HG02588 (cell line): ENCODE measurements at regions not wholly inside any gene's neighbourhood (a gene's known extent, or its start where the extent isn't known, plus 50 kb on each side); places are given as distances from the start of the nearest gene placed in this dataset.

Experiments
- ATAC-seq: cut with Tn5 transposase; IDR thresholded peaks from one replicate; pipeline ENCODE4 v1.9.1; 2021; ENCODE audit warnings: mild to moderate bottlenecking, moderate library complexity; ENCODE audit not compliant: unreplicated experiment

DNA sequence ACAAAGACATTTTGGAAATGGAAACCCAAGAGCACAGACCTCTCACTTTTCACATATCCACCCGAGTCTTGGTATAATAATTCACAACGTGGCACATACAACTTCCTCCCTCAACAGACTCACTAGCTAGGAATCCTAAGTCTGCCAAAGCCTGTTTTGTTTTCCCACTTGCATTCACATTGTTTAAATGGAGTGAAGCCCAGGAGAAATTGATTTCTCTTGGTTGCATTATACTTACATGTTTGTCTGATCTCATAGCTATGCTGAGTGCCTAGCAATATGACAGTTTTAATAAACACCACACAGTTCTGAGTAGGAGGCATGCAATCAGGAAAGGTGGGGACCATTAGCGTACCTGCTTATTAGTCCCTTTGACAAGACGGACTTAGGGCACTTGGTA lies 348.6 kb upstream of the ADGRL4 start:
- ATAC-seq, result no peak

DNA sequence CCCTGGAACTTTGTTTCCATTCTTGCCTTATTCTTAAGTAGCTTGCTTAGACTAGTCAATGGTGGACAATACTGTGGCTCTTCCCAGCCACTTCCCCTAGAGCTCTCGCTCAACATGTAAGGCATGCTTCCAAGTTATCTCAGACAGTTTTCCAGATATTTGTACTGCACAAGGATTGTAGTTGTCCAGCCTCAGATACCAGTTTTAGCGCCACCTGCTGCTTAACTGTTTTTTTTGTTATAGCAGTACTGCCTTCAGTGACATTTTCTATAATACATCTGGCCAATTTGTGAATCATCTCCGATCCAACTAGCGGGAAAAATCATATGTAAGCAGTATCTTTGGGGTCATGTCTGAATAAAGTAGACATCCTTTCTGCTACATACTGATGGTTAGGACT lies 346.7 kb upstream of the ADGRL4 start:
- peak; percentile 51 for ATAC-seq

DNA sequence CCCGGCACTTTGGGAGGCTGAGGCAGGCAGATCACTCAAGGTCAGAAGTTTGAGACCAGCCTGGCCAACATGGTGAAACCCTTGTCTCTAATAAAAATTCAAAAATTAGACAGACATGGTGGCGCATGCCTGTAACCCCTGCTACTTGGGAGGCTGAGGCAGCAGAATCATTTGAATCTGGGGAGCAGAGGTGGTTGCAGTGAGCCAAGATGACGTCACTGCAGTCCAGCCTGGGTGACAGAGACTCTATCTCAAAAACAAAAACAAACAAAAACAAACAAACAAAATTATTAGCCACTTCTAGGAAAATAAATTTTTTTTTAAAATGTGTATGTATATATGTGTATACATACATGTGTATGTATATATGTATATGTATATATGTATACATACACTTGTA lies 320.3 kb upstream of the ADGRL4 start:
- ATAC-seq, result no peak

DNA sequence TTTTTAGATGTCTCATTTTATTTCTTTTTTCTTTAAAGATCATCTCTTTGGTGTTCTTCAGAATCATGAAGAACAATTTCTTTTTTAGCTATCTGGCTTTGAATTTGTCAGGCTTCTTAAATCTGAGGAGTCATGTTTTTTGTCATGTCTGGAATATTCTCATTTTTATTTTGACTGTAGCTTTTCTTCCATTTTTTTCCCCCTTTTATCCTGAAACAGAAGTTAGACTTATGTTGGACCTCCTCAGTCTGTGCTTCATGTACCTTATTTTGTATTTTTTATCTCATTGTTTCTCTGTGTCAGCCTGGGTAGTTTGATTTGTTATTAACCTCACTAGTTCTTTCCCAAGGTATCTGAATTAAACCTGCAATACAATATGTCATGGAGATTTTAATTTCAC lies 319.2 kb upstream of the ADGRL4 start:
- ATAC-seq, result no peak

DNA sequence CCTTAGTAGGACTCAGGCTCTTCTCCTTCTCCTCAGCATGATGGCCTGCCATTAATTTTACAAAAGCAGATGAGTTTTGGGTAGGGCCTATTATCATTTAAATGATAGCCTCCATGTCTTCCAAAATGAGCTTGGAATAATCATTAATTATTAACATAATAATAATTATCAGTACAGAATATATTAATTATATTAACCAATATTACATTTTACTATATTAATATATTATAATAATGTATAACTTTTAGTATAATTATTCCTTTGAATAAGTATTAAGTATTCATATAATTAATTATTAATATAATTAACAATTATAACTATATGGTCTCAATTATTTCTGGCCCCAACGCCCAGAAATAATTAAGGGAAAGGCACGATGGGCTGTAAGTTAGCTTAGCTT lies 318.6 kb upstream of the ADGRL4 start:
- ATAC-seq, result no peak

DNA sequence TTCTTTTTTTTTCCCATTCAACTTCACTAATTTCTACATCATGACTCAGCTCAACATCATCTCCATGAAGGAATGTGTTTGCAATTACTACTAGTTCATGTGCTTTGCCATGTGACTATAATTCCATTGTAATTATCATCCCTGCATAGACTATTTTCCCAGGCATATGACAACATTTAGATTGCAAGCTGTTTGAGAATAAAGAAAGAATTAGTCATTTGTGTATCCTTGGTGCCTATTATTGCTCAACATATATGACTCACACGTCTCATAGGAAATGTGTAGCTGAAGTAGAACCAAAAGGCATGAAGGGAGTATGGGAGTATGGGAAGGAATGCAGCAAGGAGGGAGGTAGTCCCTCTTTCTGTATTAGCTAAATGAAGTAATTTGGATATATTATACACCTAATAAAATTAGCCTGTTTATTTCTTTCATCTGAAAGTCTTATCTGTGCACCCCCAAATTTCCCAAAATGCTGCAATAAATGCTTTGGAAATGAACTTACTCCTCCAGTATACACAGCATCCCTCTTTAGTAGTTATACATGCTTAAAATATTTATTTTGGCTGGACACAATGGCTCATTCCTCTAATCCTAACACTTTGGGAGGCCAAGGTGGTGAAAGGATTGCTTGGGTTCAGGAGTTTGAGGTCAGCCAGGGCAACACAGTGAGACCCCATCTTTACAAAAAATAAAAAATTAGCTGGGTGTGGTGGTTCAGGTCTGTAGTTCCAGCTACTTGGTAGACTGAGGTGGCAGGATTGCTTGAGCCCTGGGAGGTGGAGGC lies 316.9 kb upstream of the ADGRL4 start:
- no peak for ATAC-seq

DNA sequence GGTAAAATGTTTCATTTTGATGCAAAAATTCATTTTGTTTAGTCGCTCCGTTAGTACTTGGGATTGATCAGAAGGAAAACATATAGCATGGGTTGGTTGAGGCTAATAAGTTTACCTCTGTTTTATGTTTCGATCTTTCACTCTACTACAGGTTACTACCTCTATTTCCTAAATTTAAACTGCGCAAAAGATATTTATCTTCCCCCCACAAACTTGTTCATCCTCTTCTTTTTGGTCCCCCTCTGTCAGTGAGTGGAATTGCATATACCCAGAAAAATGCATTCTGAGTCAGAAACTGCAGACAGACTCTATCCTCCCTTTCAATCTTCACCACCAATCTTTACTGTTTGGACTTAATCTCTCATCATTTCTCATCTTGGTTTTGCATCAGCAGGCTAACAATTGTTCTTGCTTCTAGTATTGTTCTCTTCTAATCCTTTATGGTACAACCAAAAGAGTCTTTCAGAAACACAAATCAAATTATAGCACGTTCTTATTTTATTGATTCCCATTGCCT lies 316.0 kb upstream of the ADGRL4 start:
- no peak for ATAC-seq

DNA sequence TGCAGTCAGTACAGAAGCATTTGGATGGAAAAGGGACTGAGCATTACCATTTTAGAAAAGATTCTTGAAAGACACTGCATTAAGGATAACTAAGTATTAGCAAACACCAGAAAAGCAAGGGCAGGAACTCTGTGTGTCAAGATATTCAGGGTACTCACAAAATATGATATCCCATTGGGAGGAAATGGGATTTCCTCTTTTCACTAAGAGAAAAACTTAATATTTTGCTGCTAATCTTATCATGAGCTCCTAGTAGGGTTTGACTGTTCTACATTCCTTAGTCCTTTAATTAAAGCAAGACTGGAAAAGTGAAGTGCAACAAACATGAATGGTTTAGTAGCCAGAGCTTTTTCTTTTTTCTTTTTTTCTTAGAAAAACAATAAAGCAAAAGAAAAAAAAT lies 305.9 kb upstream of the ADGRL4 start:
- no peak for ATAC-seq

DNA sequence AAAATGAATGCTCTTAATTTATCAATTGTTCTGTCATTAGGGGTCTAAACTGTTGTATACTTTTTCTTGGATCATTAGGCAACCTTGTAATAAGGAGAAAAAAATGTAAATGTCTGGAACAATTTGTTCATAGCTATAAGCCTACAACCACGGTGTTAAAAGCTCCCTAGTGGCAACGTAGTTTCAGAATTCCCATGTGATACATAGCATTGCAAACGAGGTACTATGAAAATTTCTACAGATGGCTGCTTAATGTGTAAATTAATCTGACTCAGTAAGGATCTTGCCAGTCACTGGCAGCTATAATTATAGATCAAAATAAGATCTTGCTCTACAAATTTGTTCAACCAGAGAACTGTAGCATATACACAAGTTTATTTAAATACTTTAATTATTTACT lies 304.1 kb upstream of the ADGRL4 start:
- no peak for ATAC-seq

DNA sequence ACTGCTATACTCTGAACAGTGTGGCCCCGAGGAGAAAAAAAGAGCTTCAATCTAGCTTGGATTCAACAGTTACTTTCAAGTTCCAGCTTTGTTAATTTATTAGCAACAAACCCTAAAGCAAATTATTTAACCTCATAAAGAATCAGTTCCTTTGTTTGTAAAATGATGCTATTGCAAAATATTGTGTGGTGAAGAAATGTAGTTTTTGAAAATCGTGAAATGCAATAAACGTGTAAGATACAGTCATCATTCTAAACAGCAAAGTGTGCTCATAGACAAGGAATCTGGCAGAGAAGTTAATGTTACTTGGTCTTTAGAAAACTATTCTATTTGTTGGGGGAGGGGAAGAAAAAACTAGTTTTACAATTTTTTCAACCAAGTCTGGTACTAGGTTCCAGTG lies 297.6 kb upstream of the ADGRL4 start:
- no peak for ATAC-seq

DNA sequence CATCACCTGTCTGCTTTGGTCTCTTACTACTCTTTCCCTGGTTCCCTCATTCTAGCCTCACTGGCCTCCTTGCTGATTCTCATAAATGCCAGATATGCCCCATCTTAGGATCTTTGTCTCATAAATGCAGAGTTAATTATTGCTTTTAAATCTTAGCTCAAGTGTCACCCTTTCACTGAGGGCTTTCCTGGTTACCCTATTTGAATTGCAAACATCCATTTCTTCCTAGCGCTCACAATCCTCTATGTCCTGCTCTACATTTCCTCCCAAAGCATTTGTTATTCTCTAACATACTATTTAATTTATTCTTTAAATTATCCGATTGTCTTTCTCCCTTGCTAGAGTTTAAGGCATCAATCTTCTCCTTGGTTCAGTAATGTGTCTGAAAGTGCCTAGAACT lies 296.5 kb upstream of the ADGRL4 start:
- ATAC-seq, result no peak

DNA sequence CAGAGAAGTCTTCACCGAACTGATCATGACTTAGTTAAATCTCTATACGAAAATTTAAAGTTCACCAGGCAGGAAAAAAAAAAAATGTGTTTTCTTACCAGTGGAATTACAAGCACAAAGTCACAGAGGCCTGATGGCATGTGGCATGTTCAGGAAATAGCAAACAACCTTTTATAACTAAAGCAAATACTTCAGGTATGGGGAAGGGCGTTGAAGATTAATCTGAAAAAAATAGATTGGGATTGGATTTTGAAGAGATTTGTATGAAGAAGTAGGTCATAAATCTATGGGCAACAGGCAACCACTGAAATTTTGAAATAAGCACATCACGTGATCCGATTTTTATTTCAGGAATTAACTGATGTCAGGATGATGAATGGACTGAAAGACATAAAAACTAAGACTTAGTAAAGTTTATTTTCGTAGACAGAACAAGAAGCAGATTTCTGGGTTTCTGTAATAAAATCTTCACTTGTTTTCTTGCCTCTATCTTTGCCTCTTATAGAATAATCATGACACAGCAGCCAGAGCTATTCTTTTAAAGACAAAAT lies 295.9 kb upstream of the ADGRL4 start:
- ATAC-seq, result no peak

DNA sequence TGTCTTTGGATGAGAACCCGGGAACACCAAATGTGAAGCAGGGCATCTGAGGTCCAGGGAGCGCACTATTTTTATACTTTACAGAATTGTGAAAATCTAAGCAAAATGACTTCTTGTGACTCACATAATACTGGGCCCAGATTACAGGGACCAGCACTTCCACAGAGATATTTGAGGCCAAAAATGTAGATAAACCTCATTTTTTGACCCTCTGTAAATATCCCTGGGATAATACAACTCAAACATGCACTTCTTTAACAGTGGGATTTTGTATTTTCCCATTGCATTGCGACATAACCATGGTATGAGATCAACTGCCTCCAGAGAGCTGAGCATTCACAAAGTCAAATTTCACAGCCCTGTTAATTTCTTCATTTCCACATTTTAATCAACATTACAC lies 289.4 kb upstream of the ADGRL4 start:
- no peak for ATAC-seq

DNA sequence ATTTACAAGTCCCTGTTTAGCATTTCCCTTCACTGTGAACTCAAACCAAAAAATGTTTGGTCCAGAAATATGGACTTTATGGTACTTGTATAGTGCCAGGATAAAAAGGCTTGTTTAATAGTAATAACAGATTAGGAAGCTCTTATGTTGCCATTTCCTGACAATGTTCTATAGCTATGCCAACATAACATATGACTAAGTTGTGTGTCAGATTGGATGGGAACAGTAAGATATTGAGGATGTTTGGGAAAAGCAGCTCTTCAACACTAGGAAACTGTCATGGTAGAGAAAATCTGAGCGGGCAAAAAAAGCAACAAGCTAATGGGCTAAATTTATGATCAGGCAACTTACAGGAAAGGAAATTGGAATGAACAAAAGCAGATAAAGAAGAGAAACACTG lies 287.1 kb upstream of the ADGRL4 start:
- ATAC-seq, result no peak

DNA sequence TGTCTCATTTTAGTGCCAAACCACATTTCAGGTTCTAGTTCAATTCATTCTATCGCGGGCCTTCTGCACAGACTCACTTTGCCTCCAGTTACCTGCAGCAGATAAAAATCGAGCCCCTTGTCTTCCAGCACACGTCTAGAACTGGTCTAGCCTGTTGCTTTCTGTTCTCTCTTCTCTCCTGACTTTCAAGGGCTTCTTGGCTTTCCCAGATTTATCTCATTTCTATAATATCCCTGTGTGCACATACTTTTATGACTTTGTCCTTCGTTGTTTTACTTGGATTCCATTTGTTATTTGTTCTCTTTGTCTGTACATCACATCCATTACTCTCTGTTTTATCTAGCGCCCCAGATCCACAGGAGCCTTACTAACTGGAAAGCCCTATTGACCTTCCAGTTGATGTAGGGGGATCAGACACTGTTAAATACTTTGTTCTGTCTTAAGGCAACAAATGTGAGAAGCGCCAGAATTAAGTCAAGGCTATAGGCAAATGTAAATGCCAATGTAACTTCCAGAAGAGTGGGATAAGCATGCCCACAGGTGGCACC lies 284.5 kb upstream of the ADGRL4 start:
- ATAC-seq, result no peak

DNA sequence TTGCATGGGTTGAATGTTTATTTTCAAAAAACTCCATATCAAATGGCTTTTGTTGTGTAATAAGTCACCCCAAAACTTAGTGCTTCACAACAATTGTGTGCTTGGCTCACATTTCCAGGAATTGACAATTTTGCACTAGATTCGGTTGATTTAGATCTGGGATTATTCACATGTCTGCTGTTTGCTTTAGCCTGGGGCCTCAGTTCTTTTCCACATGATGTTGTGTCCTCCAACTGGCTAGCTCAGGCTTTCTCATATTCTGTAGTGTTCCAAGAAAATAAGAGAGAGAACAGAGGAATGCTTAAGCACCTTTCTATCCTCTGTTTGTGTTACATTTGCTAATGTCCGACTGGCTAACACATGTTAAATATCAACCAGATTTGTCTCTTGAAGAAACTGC lies 281.5 kb upstream of the ADGRL4 start:
- no peak for ATAC-seq

DNA sequence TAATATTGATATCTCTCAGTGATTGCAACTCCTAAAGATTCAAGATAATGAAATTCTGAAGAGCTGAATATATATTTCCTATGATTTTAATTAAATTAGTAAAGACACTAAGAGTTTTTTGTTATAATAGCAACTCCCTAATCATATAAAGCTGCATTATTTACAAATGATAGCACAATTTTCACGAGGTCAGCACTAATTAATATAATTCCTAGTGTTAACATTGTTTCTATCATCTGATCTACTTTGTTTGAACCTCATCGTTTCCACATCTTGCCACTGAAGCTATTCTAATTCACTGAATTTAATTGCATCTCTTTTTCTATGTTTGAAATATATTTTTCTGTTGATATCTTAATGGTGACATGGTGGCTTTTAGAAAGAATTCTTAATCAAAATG lies 279.1 kb upstream of the ADGRL4 start:
- ATAC-seq, result no peak

DNA sequence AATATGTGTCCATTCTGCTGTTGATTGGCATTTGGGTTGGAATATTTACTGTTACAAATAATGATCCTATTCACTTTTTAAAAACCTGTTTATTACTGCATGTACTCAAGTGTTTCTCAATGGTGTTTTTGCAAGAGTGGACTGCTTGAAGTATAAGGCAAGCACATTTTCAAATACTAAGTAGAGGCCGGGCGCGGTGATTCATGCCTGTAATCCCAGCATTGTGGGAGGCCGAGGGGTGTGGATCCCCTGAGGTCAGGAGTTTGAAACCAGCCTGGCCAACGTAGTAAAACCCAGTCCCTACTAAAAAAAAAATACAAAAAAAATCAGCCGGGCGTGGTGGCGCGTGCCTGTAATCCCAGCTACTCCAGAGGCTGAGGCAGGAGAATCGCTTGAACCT lies 276.9 kb upstream of the ADGRL4 start:
- no peak for ATAC-seq

DNA sequence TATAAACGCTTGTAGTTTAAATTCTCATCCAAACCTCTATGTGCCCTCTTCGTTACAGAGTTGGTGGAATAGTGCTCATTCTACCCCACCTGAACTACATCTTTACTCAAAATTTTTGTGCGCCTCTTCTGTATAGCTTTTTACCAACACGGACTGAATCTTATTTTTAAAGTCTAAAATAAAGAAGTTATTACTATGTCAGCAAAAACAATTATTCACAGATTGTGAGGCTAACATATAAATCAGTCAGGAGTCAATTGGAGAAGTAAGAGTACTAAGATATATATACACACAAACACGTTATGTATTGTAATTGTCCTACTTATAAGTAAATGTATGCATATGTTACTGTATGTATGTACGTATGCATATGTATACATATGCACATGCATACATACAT lies 274.9 kb upstream of the ADGRL4 start:
- ATAC-seq, result no peak

DNA sequence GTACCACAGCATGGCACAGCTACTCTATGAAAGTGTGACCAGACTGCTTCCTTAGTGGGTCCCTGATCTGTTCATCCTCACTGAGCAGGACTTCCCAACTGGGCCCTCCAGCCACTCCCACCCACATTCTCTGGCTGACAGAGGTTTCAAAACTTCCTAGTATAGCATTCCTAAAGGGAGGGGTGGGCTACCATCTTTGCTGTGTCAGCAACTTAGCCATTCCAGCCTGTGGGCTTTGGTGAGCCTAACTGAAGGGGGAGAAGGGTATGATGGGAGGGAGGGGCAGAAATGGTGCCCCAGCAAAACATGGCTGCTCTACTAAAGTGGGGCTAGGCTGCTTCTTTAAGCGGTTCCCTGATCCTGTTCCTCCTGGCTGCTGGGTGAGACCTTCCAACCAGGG lies 265.2 kb upstream of the ADGRL4 start:
- no peak for ATAC-seq

DNA sequence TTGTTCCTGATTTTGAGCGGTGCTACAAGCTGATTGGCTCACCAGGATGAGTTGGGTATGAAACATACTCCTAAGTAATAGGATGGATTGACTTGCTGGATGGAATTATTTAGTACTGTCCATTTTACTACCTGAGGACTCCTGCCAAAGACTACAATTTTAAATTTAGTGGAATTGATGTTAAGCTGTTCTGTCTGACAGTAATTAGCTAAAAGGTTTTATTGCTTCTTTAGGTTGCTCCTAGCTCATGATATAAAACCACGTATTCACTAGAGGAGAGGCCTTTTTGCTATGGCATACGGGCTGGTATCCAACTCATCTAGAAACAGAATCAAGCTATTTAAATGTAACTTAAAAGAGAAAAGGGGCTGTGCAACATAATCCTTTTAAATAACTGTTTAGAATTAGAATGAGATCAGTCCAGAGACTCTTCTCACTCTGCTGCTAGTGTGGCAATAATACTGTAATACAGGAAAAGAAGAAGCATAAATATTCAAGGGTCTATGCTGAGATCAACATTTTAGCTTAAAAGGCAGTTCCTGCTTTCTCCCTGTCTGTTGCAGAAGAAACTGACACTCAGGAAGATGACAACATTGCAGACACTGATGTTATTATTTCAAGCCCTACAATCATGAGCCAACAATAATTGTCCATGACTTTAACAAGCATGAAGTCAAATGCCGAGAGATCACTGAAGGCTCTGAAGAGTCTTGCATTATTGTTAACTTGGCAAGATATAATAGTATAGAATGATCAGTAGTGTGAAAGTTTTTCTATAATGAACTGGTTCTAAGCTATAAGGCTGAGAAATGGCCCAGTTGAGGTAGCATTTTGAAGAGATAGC lies 258.7 kb upstream of the ADGRL4 start:
- ATAC-seq, result no peak

DNA sequence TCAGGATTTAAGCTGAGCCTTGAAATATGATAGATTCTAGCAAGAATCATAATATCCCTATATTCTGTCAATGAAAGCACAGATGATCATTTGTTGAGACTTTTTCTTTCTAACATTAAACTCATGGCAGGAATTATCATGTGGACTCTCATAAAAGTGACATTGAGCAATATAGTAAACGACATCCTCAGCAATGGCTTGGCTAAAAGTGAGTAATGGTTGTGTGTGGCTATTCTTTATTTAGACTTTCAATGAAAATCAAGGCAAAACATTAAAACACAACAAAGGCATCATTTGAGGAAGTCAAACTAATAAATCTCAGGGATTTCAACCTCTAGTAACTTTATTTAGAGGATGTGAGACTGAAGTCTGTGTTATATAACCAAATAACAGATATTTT lies 257.8 kb upstream of the ADGRL4 start:
- ATAC-seq, result no peak
